Muscle of back (tissue), 3 donors: ENCODE measurements at regions not wholly inside any gene's neighbourhood (a gene's known extent, or its start where the extent isn't known, plus 50 kb on each side); places are given as distances from the start of the nearest gene placed in this dataset.

Experiments
- DNase-seq, 3 donors: peaks; one replicate each; pipeline versions ENCODE4 v3.0.0 to v3.0.0-alpha.2; 2013

GRCh38 chr2:156647377-156648010 lies 211.3 kb downstream of the GPD2 start:
- DNase-seq = no peak

- DNase-seq = no peak
Measured at GRCh38 chr2:156648522-156648921, 212.3 kb downstream of the GPD2 start.

GRCh38 chr2:156649596-156649995 lies 213.4 kb downstream of the GPD2 start:
- DNase-seq = peak; percentile 43 to 60 (median 47)

GRCh38 chr2:156652691-156653090 lies 216.5 kb downstream of the GPD2 start:
- DNase-seq = no peak

GRCh38 chr2:156653675-156654074 lies 217.5 kb downstream of the GPD2 start:
- no peak for DNase-seq

GRCh38 chr2:156657809-156658208 lies 221.6 kb downstream of the GPD2 start:
- DNase-seq = no peak

GRCh38 chr2:156659694-156660093 lies 223.5 kb downstream of the GPD2 start:
- DNase-seq = no peak

GRCh38 chr2:156663757-156664409 lies 227.7 kb downstream of the GPD2 start:
- DNase-seq = no peak

- DNase-seq = no peak
Measured at GRCh38 chr2:156666130-156666785, 230.1 kb downstream of the GPD2 start.

GRCh38 chr2:156670104-156670503 lies 233.9 kb downstream of the GPD2 start:
- DNase-seq = no peak

- DNase-seq = no peak
Measured at GRCh38 chr2:156671706-156672361, 235.7 kb downstream of the GPD2 start.

- DNase-seq = no peak
Measured at GRCh38 chr2:156672556-156673332, 236.6 kb downstream of the GPD2 start.

GRCh38 chr2:156673333-156673615 lies 237.1 kb downstream of the GPD2 start:
- DNase-seq = no peak

GRCh38 chr2:156673981-156674380 lies 237.8 kb downstream of the GPD2 start:
- DNase-seq = no peak

- DNase-seq = no peak
Measured at GRCh38 chr2:156675896-156676295, 239.7 kb downstream of the GPD2 start.

- no peak for DNase-seq
Measured at GRCh38 chr2:156679820-156680219, 243.6 kb downstream of the GPD2 start.

GRCh38 chr2:156680266-156680665 lies 244.1 kb downstream of the GPD2 start:
- DNase-seq = no peak

- no peak for DNase-seq
Measured at GRCh38 chr2:156687126-156687525, 250.9 kb downstream of the GPD2 start.

GRCh38 chr2:156687715-156688114 lies 251.5 kb downstream of the GPD2 start:
- DNase-seq = no peak

GRCh38 chr2:156689939-156690338 lies 253.8 kb downstream of the GPD2 start:
- DNase-seq = no peak

- no peak for DNase-seq
Measured at GRCh38 chr2:156691014-156691413, 254.8 kb downstream of the GPD2 start.

- DNase-seq = no peak
Measured at GRCh38 chr2:156695020-156695419, 258.8 kb downstream of the GPD2 start.
